ENCODE measurements at regions not wholly inside any gene's neighbourhood (a gene's known extent, or its start where the extent isn't known, plus 50 kb on each side); places are given as distances from the start of the nearest gene placed in this dataset.

- peaks cover 1% of the 10 kb centered on the region for H3K36me3 Mint-ChIP-seq
- no peak overlapping the region for H3K4me3 Mint-ChIP-seq
- no peaks in the 10 kb centered on the region for H3K27me3 Mint-ChIP-seq
- peaks cover 2 to 18% (median 3%) of the 10 kb centered on the region in 3 donors for H3K9me3 Mint-ChIP-seq
- no peaks in the 10 kb centered on the region for H3K4me1 Mint-ChIP-seq
- no peak overlapping the region for H3K27ac Mint-ChIP-seq
These were observed 291.0 kb upstream of the SLITRK6 start for GRCh38 chr13:86090181-86090580.

GRCh38 chr13:86087244-86087643 is 288.0 kb upstream of the SLITRK6 start:
- H3K4me1 Mint-ChIP-seq: no peaks in the 10 kb centered on the region
- H3K4me3 Mint-ChIP-seq: no peak overlapping the region
- no peaks in the 10 kb centered on the region for H3K27me3 Mint-ChIP-seq
- peaks cover 4 to 15% (median 6%) of the 10 kb centered on the region in 3 donors for H3K9me3 Mint-ChIP-seq
- no peak overlapping the region for H3K27ac Mint-ChIP-seq
- peaks cover 1% of the 10 kb centered on the region for H3K36me3 Mint-ChIP-seq

- no peaks in the 10 kb centered on the region for H3K4me1 Mint-ChIP-seq
- peaks cover 1% of the 10 kb centered on the region for H3K36me3 Mint-ChIP-seq
- H3K4me3 Mint-ChIP-seq: no peak overlapping the region
- no peaks in the 10 kb centered on the region for H3K27me3 Mint-ChIP-seq
- H3K9me3 Mint-ChIP-seq: peaks cover 2 to 12% (median 4%) of the 10 kb centered on the region in 3 donors
- no peak overlapping the region for H3K27ac Mint-ChIP-seq
These were observed 286.7 kb upstream of the SLITRK6 start for GRCh38 chr13:86085890-86086289.

- H3K27me3 Mint-ChIP-seq: no peaks in the 10 kb centered on the region
- peaks cover 2 to 8% (median 4%) of the 10 kb centered on the region in 3 donors for H3K9me3 Mint-ChIP-seq
- H3K4me1 Mint-ChIP-seq: no peaks in the 10 kb centered on the region
- no peaks in the 10 kb centered on the region for H3K36me3 Mint-ChIP-seq
- H3K27ac Mint-ChIP-seq: no peak overlapping the region
- no peak overlapping the region for H3K4me3 Mint-ChIP-seq
These were observed 282.9 kb upstream of the SLITRK6 start for GRCh38 chr13:86082121-86082520.

GRCh38 chr13:86080340-86080995 is 281.2 kb upstream of the SLITRK6 start:
- no peaks in the 10 kb centered on the region for H3K27me3 Mint-ChIP-seq
- no peaks in the 10 kb centered on the region for H3K4me1 Mint-ChIP-seq
- peaks cover 2 to 8% (median 4%) of the 10 kb centered on the region in 3 donors for H3K9me3 Mint-ChIP-seq

GRCh38 chr13:86066611-86067365 is 267.6 kb upstream of the SLITRK6 start:
- Mint-ChIP-seq H3K27me3 (no peaks in the 10 kb centered on the region), H3K9me3 (peaks cover 4 to 12% (median 4%) of the 10 kb centered on the region in 3 donors), H3K27ac (no peak overlapping the region), H3K36me3 (no peaks in the 10 kb centered on the region), H3K4me1 (peaks cover 0 to 2% (median 0%) of the 10 kb centered on the region in 3 donors), H3K4me3 (no peak overlapping the region)

More at GRCh38 chr13:86080340-86080995, 281.2 kb upstream of the SLITRK6 start:
- Mint-ChIP-seq H3K36me3 (no peaks in the 10 kb centered on the region), H3K27ac (no peak overlapping the region), H3K4me3 (no peak overlapping the region)

- no peak overlapping the region for H3K4me3 Mint-ChIP-seq
- H3K27me3 Mint-ChIP-seq: no peaks in the 10 kb centered on the region
- no peak overlapping the region for H3K27ac Mint-ChIP-seq
- H3K9me3 Mint-ChIP-seq: peaks cover 5 to 13% (median 5%) of the 10 kb centered on the region in 3 donors
- peaks cover 0 to 1% (median 0%) of the 10 kb centered on the region in 3 donors for H3K4me1 Mint-ChIP-seq
- no peaks in the 10 kb centered on the region for H3K36me3 Mint-ChIP-seq
These were observed 252.9 kb upstream of the SLITRK6 start for GRCh38 chr13:86052141-86052540.

- no peaks in the 10 kb centered on the region for H3K36me3 Mint-ChIP-seq
- H3K27ac Mint-ChIP-seq: no peak overlapping the region
- H3K4me3 Mint-ChIP-seq: peak overlapping the region in 1 of 4 donors; percentile 39
- H3K27me3 Mint-ChIP-seq: no peaks in the 10 kb centered on the region
- H3K4me1 Mint-ChIP-seq: peaks cover 0 to 1% (median 0%) of the 10 kb centered on the region in 3 donors
- H3K9me3 Mint-ChIP-seq: peaks cover 5 to 13% (median 5%) of the 10 kb centered on the region in 3 donors
These were observed 252.2 kb upstream of the SLITRK6 start for GRCh38 chr13:86051134-86052103.

- H3K27me3 Mint-ChIP-seq: no peaks in the 10 kb centered on the region
- H3K4me3 Mint-ChIP-seq: no peak overlapping the region
- no peak overlapping the region for H3K27ac Mint-ChIP-seq
- H3K9me3 Mint-ChIP-seq: peaks cover under 1 to 10% (median 5%) of the 10 kb centered on the region in 3 donors
- no peaks in the 10 kb centered on the region for H3K36me3 Mint-ChIP-seq
- H3K4me1 Mint-ChIP-seq: no peaks in the 10 kb centered on the region
These were observed 239.3 kb upstream of the SLITRK6 start for GRCh38 chr13:86038490-86038889.

- Mint-ChIP-seq H3K27ac (no peak overlapping the region), H3K4me3 (no peak overlapping the region), H3K9me3 (peaks cover 0 to 12% (median 2%) of the 10 kb centered on the region in 3 donors), H3K36me3 (no peaks in the 10 kb centered on the region), H3K27me3 (no peaks in the 10 kb centered on the region), H3K4me1 (no peaks in the 10 kb centered on the region)
These were observed 221.3 kb upstream of the SLITRK6 start for GRCh38 chr13:86020351-86021002.

- Mint-ChIP-seq H3K27ac (no peak overlapping the region), H3K27me3 (no peaks in the 10 kb centered on the region), H3K36me3 (no peaks in the 10 kb centered on the region), H3K4me1 (no peaks in the 10 kb centered on the region), H3K9me3 (peaks cover 0 to 2% (median 1%) of the 10 kb centered on the region in 3 donors), H3K4me3 (no peak overlapping the region)
These were observed 207.1 kb upstream of the SLITRK6 start for GRCh38 chr13:86006317-86006716.

- Mint-ChIP-seq H3K27me3 (no peaks in the 10 kb centered on the region), H3K4me3 (no peak overlapping the region), H3K36me3 (no peaks in the 10 kb centered on the region), H3K9me3 (peaks cover 0 to 1% (median 0%) of the 10 kb centered on the region in 3 donors), H3K27ac (no peak overlapping the region), H3K4me1 (no peaks in the 10 kb centered on the region)
These were observed 203.8 kb upstream of the SLITRK6 start for GRCh38 chr13:86003029-86003428.

- no peaks in the 10 kb centered on the region for H3K27me3 Mint-ChIP-seq
- H3K4me3 Mint-ChIP-seq: no peak overlapping the region
- H3K27ac Mint-ChIP-seq: no peak overlapping the region
- H3K36me3 Mint-ChIP-seq: no peaks in the 10 kb centered on the region
- peaks cover 0 to 1% (median 0%) of the 10 kb centered on the region in 3 donors for H3K9me3 Mint-ChIP-seq
- H3K4me1 Mint-ChIP-seq: no peaks in the 10 kb centered on the region
These were observed 201.3 kb upstream of the SLITRK6 start for GRCh38 chr13:86000546-86000945.

- Mint-ChIP-seq H3K36me3 (no peaks in the 10 kb centered on the region), H3K4me1 (no peaks in the 10 kb centered on the region), H3K27ac (no peak overlapping the region), H3K4me3 (no peak overlapping the region), H3K9me3 (peaks cover 0 to 4% (median 0%) of the 10 kb centered on the region in 3 donors), H3K27me3 (no peaks in the 10 kb centered on the region)
These were observed 198.4 kb upstream of the SLITRK6 start for GRCh38 chr13:85997587-85997986.

All from IgD-negative memory B cell (primary cell).